Suprapubic skin (tissue), 4 donors: ENCODE measurements at regions not wholly inside any gene's neighbourhood (a gene's known extent, or its start where the extent isn't known, plus 50 kb on each side); places are given as distances from the start of the nearest gene placed in this dataset.

Experiments used
- CTCF ChIP-seq, 2 donors: fragments of 200-600 bp in 1 of 2; fragments of 450-650 bp in 1 of 2; sonication (generic) in 1 of 2; IDR thresholded peaks; one replicate each; pipeline ENCODE4 v1.5.1; 2016 to 2019; ENCODE audit warnings: antibody characterized with exemption in 2 of 2, mild to moderate bottlenecking in 1 of 2, moderate library complexity in 1 of 2
- EP300 ChIP-seq: sonication (generic); formaldehyde crosslinking; IDR thresholded peaks from one replicate; pipeline ENCODE4 v1.6.1; 2017; ENCODE audit warnings: antibody characterized with exemption
- POLR2AphosphoS5 ChIP-seq, 3 donors: sonication (generic); formaldehyde crosslinking; IDR thresholded peaks; one replicate each; pipeline ENCODE4 v1.6.1; 2017; ENCODE audit warnings: antibody characterized with exemption in 3 of 3

- TF ChIP-seq CTCF (IDR thresholded peaks at IDR 0.05): no peak
- no peak for TF ChIP-seq EP300
- no peak for TF ChIP-seq POLR2AphosphoS5 (IDR thresholded peaks at IDR 0.05)
Measured at GRCh38 chr6:148195511-148195910, 147.1 kb upstream of the SASH1 start.
